GM21576 (cell line): ENCODE measurements at regions not wholly inside any gene's neighbourhood (a gene's known extent, or its start where the extent isn't known, plus 50 kb on each side); places are given as distances from the start of the nearest gene placed in this dataset.
"Not testable (repeated sequence)": the region's sequence is repeated elsewhere in the genome, so short reads cannot be mapped to it uniquely, and the experiment has no call there.

Source experiments
- ATAC-seq: cut with Tn5 transposase; IDR thresholded peaks from one replicate; pipeline ENCODE4 v1.9.1; 2021; ENCODE audit warnings: mild to moderate bottlenecking, moderate library complexity; ENCODE audit not compliant: unreplicated experiment

DNA sequence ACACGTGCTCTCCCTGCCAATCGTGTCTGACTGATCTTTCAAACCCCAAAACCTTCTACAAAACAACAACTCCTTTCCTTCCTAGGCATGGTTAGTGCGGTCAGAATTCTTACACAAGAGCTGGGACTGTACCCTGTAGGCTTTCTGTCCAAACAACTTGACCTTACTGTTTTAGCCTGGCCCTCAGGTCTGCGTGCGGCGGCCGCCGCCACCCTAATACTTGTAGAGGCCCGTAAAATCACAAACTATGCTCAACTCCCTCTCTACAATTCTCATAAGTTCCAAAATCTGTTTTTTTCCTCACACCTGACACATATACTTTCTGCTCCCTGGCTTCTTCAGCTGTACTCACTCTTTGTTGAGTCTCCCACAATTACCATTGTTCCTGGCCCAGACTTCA, 814.3 kb upstream of the VRK2 start:
- ATAC-seq: not testable (repeated sequence)

GRCh38 chr2:57251495-57251894, 795.1 kb upstream of the VRK2 start:
- not testable (repeated sequence) for ATAC-seq

DNA sequence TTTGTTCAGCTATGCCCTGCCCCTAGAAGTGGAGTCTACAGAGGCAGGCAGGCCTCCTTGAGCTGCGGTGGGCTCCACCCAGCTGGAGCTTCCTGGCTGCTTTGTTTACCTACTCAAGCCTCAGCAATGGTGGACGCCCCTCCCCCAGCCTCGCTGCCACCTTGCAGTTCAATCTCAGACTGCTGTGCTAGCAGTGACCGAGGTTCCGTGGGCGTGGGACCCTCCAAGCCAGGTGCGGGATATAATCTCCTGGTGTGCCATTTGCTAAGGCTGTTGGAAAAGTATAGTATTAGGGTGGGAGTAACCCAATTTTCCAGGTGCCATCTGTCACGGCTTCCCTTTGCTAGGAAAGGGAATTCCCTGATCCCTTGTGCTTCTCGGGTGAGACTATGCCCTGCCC, 770.2 kb upstream of the VRK2 start:
- ATAC-seq: not testable (repeated sequence)

DNA sequence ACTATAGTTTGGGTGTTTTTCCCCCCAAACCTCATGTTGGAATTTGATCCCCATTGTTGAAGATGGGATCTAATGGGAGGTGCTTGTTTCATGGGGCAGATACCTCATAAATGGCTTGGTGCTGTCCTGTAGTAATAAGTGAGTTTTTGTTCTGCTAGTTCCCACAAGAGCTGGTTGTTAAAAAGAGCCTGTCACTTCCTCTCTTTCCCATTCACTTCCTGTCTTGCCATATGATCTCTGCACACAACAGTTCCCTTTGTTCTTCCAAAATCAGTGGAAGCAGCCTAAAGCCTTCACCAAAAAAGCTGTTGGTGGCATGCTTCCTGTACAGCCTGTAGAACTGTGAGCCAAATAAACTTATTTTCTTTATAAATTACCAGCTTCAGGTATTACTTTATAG, 768.2 kb upstream of the VRK2 start:
- ATAC-seq: no peak

- no peak for ATAC-seq
These were observed 755.4 kb upstream of the VRK2 start for GRCh38 chr2:57291209-57291608.

GRCh38 chr2:57296795-57297517, 749.6 kb upstream of the VRK2 start:
- no peak for ATAC-seq

DNA sequence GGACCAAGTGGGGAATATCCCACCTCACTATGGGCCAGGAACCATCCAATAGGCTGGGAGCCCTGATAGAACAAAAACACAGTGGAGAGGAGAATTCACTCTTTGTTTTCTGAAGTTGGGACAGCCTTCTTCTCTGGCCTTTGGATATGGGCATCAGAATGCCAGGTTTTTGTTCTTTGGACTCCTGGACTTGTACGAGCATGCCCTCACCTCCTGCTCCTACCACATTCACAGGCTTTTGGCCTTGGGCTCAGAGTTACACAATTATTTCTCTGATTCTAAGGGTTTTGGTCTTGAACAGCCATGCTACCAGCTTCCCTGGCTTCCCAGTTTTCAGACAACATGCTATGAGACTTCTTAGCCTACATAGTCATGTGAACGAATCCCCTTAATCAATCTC, 732.9 kb upstream of the VRK2 start:
- no peak for ATAC-seq

DNA sequence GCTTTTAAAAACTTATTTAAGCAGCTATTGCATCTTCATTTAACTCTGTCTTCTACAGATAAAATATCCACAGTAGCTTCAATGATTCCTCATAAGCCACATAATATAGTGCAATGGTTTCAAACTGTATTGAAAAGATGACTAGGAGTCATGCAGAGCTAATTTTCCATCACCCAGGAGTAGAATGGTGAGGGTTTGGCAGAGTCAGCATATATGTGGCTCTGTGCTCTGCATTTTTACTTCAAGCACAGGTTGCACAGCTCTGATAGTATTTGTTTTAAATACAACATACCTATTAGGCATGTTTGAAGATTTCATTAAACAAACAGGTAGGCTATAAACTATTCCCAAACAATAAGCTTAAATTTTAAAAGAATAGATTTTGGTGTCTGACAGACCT, 731.9 kb upstream of the VRK2 start:
- no peak for ATAC-seq

DNA sequence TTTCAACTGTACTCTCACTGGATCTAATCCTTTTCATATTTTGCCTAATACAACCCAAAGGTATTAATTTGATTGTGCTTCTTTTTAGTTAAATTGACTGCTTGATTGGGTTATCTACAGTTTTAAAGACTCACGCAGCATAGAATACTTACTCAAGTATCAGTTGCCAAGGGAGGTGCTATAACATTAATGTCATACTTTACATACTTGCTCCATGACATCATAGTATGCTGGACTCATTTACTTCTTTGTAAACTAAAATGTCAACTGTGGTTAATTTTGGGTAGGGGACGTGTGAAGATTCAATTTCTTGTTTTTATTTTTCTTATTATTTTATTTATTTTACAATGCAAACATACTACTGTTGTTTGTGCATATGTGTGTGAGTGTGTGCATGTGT, 716.2 kb upstream of the VRK2 start:
- ATAC-seq: no peak

DNA sequence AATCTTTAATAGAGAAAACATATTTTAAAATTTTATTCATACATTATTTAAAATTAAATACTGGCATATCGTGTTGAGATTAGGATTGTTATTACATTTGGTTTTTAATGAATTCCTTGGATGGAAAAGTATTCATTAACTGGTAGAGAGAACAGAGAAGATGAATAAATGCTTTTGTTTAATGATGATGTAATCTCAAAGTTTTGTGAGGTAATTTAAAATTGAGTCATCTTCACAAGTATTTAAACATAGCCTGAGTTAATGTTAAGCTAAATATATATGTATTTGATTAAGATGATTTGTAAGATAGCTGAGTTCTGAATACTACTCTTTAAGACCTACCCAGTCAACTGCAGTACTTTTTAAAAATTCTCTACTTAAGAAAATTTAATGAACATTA, 713.4 kb upstream of the VRK2 start:
- no peak for ATAC-seq

GRCh38 chr2:57343391-57344006, 703.1 kb upstream of the VRK2 start:
- no peak for ATAC-seq

GRCh38 chr2:57368190-57368589, 678.4 kb upstream of the VRK2 start:
- no peak for ATAC-seq

DNA sequence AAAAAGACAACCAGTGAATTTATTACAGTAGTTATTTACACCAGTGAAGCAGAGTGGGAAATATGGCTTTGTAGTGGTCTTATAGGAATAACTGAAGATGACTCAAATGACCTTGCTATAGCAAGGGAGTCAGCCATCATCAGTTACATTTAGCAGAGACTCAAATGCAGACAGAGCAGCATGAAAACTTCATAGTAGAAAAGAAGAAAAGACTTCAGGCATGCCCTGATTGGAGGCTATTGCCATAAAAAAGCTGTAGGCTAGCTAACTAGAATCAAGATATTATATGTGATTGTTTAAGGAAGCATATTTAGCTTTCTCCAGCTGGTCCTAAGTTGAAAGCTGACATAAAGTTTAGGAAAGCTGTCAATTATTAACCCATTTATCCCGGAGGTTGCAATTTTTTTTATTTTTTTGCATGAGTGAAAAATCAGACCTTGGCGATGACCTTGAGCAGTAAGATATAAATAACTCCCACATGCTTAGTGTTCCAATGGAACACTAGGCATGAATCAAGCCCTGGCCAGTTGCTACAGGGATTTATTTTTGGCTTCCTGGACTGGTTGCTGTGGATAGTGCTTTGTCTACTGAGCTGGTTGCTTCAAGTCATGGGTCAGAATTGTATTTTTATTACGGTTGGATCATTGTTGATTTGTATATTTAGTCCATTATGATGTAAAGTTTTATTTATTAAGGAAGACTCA, 675.6 kb upstream of the VRK2 start:
- no peak for ATAC-seq

DNA sequence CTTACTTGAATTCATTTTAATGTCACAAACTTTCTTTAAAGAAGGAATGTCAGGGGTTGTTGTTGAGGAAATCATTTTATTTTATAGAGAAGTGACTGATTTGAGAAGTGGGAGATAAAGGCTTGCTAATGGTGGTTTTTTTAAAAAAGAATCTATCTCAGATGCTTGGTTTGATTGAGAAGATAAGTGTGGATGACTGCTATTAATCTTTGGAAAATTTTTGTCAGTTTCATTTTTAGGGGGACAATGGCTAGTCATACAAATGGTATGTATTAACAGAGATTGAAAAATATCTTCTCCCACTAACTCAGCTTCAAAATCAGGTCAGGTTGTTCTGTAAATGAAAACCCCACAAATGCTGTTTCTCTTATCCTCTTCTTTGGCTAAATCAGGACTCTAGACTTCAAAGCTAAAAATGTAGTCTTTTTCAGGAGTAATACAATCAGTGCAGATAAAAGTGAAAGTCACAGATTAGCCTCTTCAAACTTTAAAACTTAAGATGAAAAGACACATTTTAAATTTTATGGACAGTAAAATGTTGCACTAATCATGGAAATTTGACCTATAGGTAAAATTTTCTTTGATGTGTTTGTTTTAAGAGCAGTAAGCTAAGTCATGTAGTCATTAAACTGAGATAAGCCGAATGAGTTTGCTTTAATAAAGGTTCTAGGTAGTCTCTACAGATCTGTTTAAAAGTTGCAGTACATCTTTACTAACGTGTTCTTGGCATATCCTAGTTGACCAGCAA, 674.2 kb upstream of the VRK2 start:
- ATAC-seq: no peak

- ATAC-seq: no peak
These were observed 673.1 kb upstream of the VRK2 start for GRCh38 chr2:57373530-57373929.

DNA sequence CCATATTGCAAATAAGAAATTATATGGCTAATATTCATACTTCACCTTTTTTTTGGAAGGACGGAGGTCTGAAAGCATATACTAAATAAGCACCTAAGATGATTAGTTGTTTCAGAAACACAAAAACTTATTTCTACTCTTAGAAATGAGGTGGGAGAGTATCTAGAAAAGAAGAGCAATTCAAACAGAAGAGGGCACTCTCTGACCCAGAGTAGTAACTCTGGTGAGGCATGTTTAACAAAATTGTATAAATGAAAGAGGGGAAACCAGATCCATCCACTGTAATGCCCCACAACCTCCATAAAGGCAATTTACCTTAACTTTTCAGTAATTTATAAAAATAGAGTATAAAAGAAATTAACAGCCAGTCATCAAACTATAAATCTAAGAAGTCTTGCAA, 669.6 kb upstream of the VRK2 start:
- no peak for ATAC-seq

DNA sequence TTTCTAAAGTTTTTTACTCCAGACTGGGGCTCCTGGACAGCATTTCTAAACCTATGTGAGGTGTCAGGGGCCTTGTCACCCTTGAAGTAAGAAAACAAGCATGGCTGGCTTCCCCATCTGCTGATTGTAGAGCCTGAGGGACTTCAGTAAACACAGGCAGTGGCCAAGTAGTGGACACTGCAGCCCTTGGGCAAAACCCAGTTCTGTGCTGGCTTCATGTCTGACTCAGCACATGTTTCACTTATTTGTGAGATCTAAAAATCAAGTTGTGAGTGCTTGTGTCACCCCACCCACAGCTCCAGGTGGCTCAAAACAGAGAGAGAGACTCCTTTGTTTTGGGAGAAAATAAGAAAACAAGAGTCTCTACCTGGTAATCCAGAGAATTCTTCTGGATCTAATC, 660.3 kb upstream of the VRK2 start:
- ATAC-seq: no peak

GRCh38 chr2:57396355-57397098, 650.1 kb upstream of the VRK2 start:
- no peak for ATAC-seq

DNA sequence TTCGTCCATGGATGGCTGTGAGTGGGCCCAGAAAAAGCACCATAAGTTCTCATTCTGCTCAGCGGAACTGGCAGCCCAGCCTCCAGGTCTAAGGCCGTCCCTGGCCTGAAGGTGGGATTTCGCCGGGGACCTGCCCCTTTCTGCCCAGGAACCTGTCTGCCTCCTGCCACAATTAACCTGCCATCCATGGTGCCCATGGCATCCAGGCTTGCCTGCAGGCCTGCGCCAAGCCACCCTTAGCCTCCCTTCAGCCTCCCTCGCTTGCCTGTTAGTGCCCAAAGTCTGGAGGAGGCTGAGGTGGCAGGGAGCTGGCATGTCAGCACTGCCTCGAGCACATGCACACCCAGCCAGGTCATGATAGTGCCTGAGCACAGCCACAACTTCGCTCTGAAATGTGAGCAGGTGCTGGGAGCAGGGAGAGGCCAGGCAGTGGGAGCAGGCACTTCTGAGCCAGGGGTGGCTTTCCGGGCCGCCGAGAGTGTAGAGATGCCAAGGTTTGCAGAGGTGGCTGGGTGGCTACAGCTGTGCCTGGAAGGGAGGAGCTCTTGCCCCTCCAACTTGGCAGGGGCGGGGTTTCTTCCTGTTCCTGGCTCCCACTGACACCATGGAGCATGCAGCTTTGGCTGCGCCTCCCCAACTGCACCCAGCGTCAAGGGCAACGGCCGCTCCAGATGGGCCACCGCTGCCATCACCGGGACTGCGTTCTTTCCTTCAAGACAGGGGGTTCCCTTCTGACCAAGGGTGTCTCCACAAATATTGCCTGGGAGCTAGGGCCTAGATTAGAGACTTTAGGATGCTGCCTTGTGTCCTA, 648.9 kb upstream of the VRK2 start:
- ATAC-seq: no peak

DNA sequence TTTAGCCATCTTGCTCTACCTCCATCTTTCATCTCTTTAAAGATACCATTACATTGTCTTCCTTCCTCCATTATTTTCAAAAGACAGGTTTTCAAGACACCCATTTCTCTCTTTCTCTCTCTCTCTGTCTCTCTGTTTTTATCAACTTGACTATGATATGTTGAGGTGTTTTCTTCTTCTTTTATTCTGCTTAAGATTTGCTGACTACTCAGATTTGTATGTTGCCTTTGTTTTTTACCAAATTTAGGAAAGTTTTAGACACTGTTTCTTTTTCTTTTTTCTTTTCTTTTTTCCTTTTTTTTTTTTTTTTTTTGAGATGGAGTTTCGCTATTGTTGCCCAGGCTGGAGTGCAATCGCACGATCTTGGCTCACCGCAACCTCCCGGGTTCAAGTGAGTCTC, 647.5 kb upstream of the VRK2 start:
- no peak for ATAC-seq
